K562 (cell line): ENCODE measurements at regions not wholly inside any gene's neighbourhood (a gene's known extent, or its start where the extent isn't known, plus 50 kb on each side); places are given as distances from the start of the nearest gene placed in this dataset.

Source experiments
- ATAC-seq: fragments of 200-7000 bp; cut with Tn5 transposase; 3 replicates; pipeline ENCODE4 v1.9.1; 2020; ENCODE audit warnings: moderate library complexity
- BruUV-seq: library from RNA; stranded (reverse); fragments of 400-500 nt; replicated peaks from 2 replicates; lab custom pipeline; 2021; lab: Mats Ljungman, UMichigan
- CTCF ChIA-PET: fragments of 300-600 bp; formaldehyde crosslinking; extraction: SDS; loops from one replicate; lab custom pipeline; 2021; ENCODE audit warnings: low intra/inter-chr PET ratio; lab: Yijun Ruan, JAX
- POLR2A ChIA-PET: fragments of 300-600, 350-650 bp; sonication (Branson Sonifier 250); formaldehyde crosslinking; extraction: SDS; loops from one replicate; lab custom pipeline; 2021; ENCODE audit warnings: antibody characterized with exemption, inconsistent platforms; lab: Yijun Ruan, JAX
- DNase-seq, 4 experiments: peaks; one replicate each; pipeline versions ENCODE4 v3.0.0 to v3.0.0-alpha.2; 2011 to 2018; ENCODE audit warnings: low spot score in 3 of 4, mixed read lengths in 3 of 4; ENCODE audit errors: extremely low read depth in 1 of 4
- FAIRE-seq: peaks from 2 replicates; lab custom pipeline; 2011; peaks lifted over from hg19 to GRCh38; lab: Jason Lieb, UNC
- H2AFZ ChIP-seq: 2 replicates; pipeline ENCODE4 v1.6.0; 2011; ENCODE audit warnings: low read depth, low read length, control low read depth, inconsistent platforms
- H3K27ac ChIP-seq: fragments of 200-600 bp; 3 replicates; pipeline ENCODE4 v1.8.0; 2011; ENCODE audit warnings: low read depth, mild to moderate bottlenecking, control low read depth, inconsistent platforms, low read length, moderate library complexity, mixed read lengths; ENCODE audit errors: extremely low read depth
- H3K27me3 ChIP-seq, 2 experiments: fragments of 300-600 bp in 1 of 2; 2 replicates in 1 of 2; 3 replicates in 1 of 2; pipeline versions ENCODE4 v1.6.0 to v1.8.0; 2011; ENCODE audit warnings: inconsistent platforms in 2 of 2, low read length in 2 of 2, mild to moderate bottlenecking in 1 of 2, mixed read lengths in 1 of 2, moderate library complexity in 1 of 2; ENCODE audit not compliant: control insufficient read depth in 2 of 2, insufficient read depth in 2 of 2
- H3K36me3 ChIP-seq: fragments of 300-600 bp; 3 replicates; pipeline ENCODE4 v1.8.0; 2011; ENCODE audit warnings: mild to moderate bottlenecking, low read length, inconsistent platforms; ENCODE audit not compliant: control insufficient read depth, insufficient read depth
- H3K4me1 ChIP-seq, 2 experiments: fragments of 200-600 bp in 1 of 2; replicated peaks in 1 of 2; 2 replicates in 1 of 2; 3 replicates in 1 of 2; pipeline versions ENCODE4 v1.5.1 to v1.8.0; 2011; ENCODE audit warnings: inconsistent platforms in 2 of 2, low read length in 2 of 2, mild to moderate bottlenecking in 1 of 2, mixed read lengths in 1 of 2, moderate library complexity in 1 of 2; ENCODE audit not compliant: control insufficient read depth in 2 of 2, insufficient read depth in 2 of 2
- H3K4me2 ChIP-seq: 2 replicates; pipeline ENCODE4 v1.6.1; 2011; ENCODE audit warnings: low read length, control low read depth, inconsistent platforms, mixed read lengths; ENCODE audit not compliant: insufficient read depth
- H3K4me3 ChIP-seq: fragments of 200-600 bp; sonication (generic), shearing (Covaris generic); 2 replicates; pipeline ENCODE4 v1.5.1; 2016; ENCODE audit warnings: control low read depth, inconsistent platforms
- H3K79me2 ChIP-seq: fragments of 200-600 bp; 3 replicates; pipeline ENCODE4 v1.8.0; 2011; ENCODE audit warnings: low read length, inconsistent platforms; ENCODE audit not compliant: control insufficient read depth, insufficient read depth
- H3K9ac ChIP-seq, 2 experiments: 2 replicates each; pipeline versions ENCODE4 v1.6.0 to v1.6.1; 2011; ENCODE audit warnings: low read depth in 2 of 2, low read length in 2 of 2, control low read depth in 1 of 2, inconsistent platforms in 1 of 2, mild to moderate bottlenecking in 1 of 2, mixed read lengths in 1 of 2; ENCODE audit not compliant: insufficient read depth in 1 of 2
- H3K9me1 ChIP-seq: one replicate; pipeline ENCODE4 v1.6.0; 2011; ENCODE audit warnings: inconsistent platforms, mild to moderate bottlenecking, low read length, moderate library complexity; ENCODE audit not compliant: control insufficient read depth, insufficient read depth
- H3K9me3 ChIP-seq: replicated peaks from 2 replicates; pipeline ENCODE4 v1.5.1; 2011; ENCODE audit warnings: low read depth, low read length, inconsistent platforms; ENCODE audit not compliant: control insufficient read depth, insufficient read depth
- H4K20me1 ChIP-seq: replicated peaks from 2 replicates; pipeline ENCODE4 v1.6.1; 2011; ENCODE audit warnings: low read length, inconsistent platforms, mixed read lengths; ENCODE audit not compliant: control insufficient read depth, insufficient read depth
- BACH1 ChIP-seq: fragments of 200-800 bp; sonication (Bioruptor generic); IDR thresholded peaks from 2 replicates; pipeline ENCODE4 v1.6.1; 2016; ENCODE audit warnings: missing genetic modification characterization, missing compliant biosample characterization
- BHLHE40 ChIP-seq: IDR thresholded peaks from 2 replicates; pipeline ENCODE4 v1.6.1; 2011; ENCODE audit warnings: low read length, improper control_type of control experiment
- BRD4 ChIP-seq: fragments of 200-600 bp; sonication (generic); IDR thresholded peaks from 2 replicates; pipeline ENCODE4 v1.6.1; 2017; ENCODE audit warnings: inconsistent platforms
- CC2D1A ChIP-seq: fragments of 450-650 bp; IDR thresholded peaks from 2 replicates; pipeline ENCODE4 v1.6.1; 2017; ENCODE audit warnings: mild to moderate bottlenecking
- CREBBP ChIP-seq: IDR thresholded peaks from one replicate; pipeline ENCODE4 v1.6.1; 2012; ENCODE audit warnings: low read depth, mild to moderate bottlenecking, control low read depth, inconsistent platforms, low read length
- SNRNP70 ChIP-seq: fragments of 200-400 bp; formaldehyde crosslinking; optimal IDR thresholded peaks from 2 replicates; pipeline ENCODE3; 2017; ENCODE audit warnings: low read depth, low read length
- SP2 ChIP-seq: IDR thresholded peaks from 2 replicates; pipeline ENCODE4 v1.6.1; 2011; ENCODE audit warnings: mild to moderate bottlenecking, low read depth, low read length, moderate library complexity; ENCODE audit not compliant: poor library complexity, severe bottlenecking; ENCODE audit errors: extremely low read depth
- TRIM24 ChIP-seq, 2 experiments: fragments of 450-650 bp; IDR thresholded peaks; 2 replicates each; pipeline ENCODE4 v1.6.1; 2016
- WGBS: fragments of 100-300 bp; shearing (Covaris generic); methylation state at CpG from one replicate; pipeline ENCODE4 v1.1.6; 2016; ENCODE audit warnings: low coverage, mixed read lengths; ENCODE audit not compliant: insufficient coverage; ENCODE audit errors: missing lambda C conversion rate; 5-methylcytosine and 5-hydroxymethylcytosine counted together
- in situ Hi-C: fragments of 300-500 bp; cut with MboI; formaldehyde crosslinking; loops from 4 replicates; pipeline ENCODE4 v1.15.0; 2018; ENCODE audit warnings: inconsistent platforms, mixed read lengths
- intact Hi-C: fragments of 100-400 bp; cut with micrococcal nuclease; formaldehyde crosslinking; loops from 2 replicates; pipeline ENCODE4 v1.14.2; 2022

DNA sequence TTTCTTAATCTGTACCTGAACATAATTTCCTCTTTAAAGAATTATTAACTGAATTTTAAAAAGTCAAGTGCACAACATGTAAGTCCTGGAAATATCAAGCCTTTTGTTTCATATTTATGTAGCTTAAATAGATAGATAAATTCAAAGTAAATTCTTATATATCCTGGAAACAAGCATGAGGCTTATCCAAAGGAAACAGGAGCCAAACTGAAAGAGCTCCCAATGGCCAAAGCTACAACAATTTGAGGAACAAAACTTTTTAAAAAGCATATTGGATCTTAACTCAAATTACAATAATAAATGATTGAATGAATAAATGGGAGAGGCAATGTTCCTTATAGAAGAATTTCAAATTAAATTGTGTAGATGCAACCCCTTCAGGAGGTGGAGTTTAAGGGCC lies 679.1 kb downstream of the METTL4 start:
- H3K27me3 ChIP-seq = no peaks in the 10 kb centered on the region
- no peaks in the 10 kb centered on the region for H3K4me1 ChIP-seq
- H4K20me1 ChIP-seq = no peaks in the 10 kb centered on the region
- POLR2A ChIA-PET = interaction anchor here (0.6 kb wide), 1 partner anchor 1072 kb away, joined by 3 read pairs; no protein-coding TSS in a partner anchor
- TF ChIP-seq BRD4 = no peak
- TF ChIP-seq BACH1 (tag) = no peak
- TF ChIP-seq, all 486 proteins: peak for 0
- DNase-seq (no peak), ATAC-seq (no peak), FAIRE-seq (no peak)
- H3K4me2 ChIP-seq = no peak overlapping the region
- no peak overlapping the region for H3K4me3 ChIP-seq
- CTCF ChIA-PET = no interaction called here
- H3K79me2 ChIP-seq = no peaks in the 10 kb centered on the region
- no peaks in the 10 kb centered on the region for H3K9me1 ChIP-seq
- BruUV-seq = no TSS peak
- H3K36me3 ChIP-seq = no peaks in the 10 kb centered on the region
- in situ Hi-C loops (no loop called here), intact Hi-C loops (no loop called here)
- no peak overlapping the region for H3K27ac ChIP-seq
- H3K9ac ChIP-seq = no peak overlapping the region
- no peaks in the 10 kb centered on the region for H3K9me3 ChIP-seq
- no peak overlapping the region for H2AFZ ChIP-seq

DNA sequence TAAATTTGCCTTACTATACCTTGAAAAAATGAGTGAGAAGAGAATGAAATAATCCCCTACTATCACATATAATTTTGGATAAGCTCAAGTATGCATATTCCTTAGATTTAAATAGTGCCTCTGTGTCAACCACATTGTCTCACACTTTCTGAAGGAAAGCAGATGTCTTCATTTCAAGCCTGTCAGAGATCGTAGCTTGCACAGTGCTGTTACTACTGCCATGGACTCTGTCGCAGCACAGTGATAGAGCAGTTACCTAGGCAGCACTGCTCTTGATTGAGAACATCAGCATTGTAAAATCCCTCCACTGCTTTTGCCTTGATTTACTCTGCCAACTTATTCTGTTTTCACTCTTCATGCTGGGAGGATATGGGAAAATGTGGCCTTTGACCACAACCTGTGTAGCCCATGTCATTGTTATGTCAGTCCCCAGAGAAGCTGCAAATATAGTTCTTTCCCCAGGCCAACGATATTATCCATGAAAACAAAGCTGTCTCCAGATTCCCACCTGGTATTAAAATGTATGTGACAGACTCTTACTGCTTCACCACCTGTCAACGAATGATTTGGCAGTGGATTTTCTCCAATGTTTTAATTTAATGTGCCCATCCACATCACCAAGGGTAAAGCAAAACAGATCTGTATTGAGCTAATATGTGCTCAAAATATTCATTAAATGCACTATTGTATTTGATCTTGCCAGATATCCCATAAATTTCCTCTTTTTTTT lies 675.7 kb downstream of the METTL4 start:
- H3K9me1 ChIP-seq = no peaks in the 10 kb centered on the region
- no TSS peak for BruUV-seq
- FAIRE-seq = no peak

More for the DNA sequence above, 675.7 kb downstream of the METTL4 start:
- ChIA-PET CTCF (no interaction called here), POLR2A (interaction anchor here (0.6 to 1.7 kb wide), 2 partner anchors 20 to 36 kb away, joined by 3 to 4 read pairs; no protein-coding TSS in a partner anchor)
- no peak for DNase-seq
- WGBS = 0% methylated on average over 4 of the region's 4 CpGs
- Histone ChIP-seq H3K27me3 (no peaks in the 10 kb centered on the region), H4K20me1 (no peaks in the 10 kb centered on the region), H3K36me3 (no peaks in the 10 kb centered on the region), H2AFZ (no peak overlapping the region), H3K9ac (no peak overlapping the region), H3K4me3 (no peak overlapping the region), H3K79me2 (no peaks in the 10 kb centered on the region), H3K9me3 (no peaks in the 10 kb centered on the region), H3K4me1 (no peaks in the 10 kb centered on the region), H3K4me2 (no peak overlapping the region), H3K27ac (no peak overlapping the region)
- ATAC-seq = no peak
- in situ Hi-C loops = no loop called here
- TF ChIP-seq CC2D1A = no peak
- no peak for TF ChIP-seq CREBBP
- TF ChIP-seq TRIM24 (IDR thresholded peaks at IDR 0.05) = no peak
- TF ChIP-seq BHLHE40 = no peak
- no peak for TF ChIP-seq SP2
- no peak for TF ChIP-seq SNRNP70
- intact Hi-C loops = no loop called here
